Caco-2 (cell line): ENCODE measurements at regions not wholly inside any gene's neighbourhood (a gene's known extent, or its start where the extent isn't known, plus 50 kb on each side); places are given as distances from the start of the nearest gene placed in this dataset.

Experiments
- BruUV-seq: library from RNA; stranded (reverse); fragments of 400-500 nt; replicated peaks from 2 replicates; lab custom pipeline; 2021; lab: Mats Ljungman, UMichigan
- CTCF ChIA-PET: fragments of 300-600 bp; sonication (Branson Sonifier 250); formaldehyde crosslinking; loops from one replicate; lab custom pipeline; 2022; ENCODE audit warnings: antibody characterized with exemption; lab: Charles Lee
- POLR2A ChIA-PET: fragments of 300-600 bp; sonication (Branson Sonifier 250); formaldehyde crosslinking; loops from one replicate; lab custom pipeline; 2022; ENCODE audit warnings: antibody characterized with exemption; lab: Charles Lee
- DNase-seq, 2 experiments: peaks; one replicate each; pipeline versions ENCODE4 v3.0.0 to v3.0.0-alpha.2; 2020 to 2022
- H3K27me3 ChIP-seq: replicated peaks from 2 replicates; pipeline ENCODE4 v1.6.0; 2011; ENCODE audit warnings: low read length; ENCODE audit not compliant: control insufficient read depth, insufficient read depth
- H3K36me3 ChIP-seq: 2 replicates; pipeline ENCODE4 v1.5.1; 2011; ENCODE audit warnings: low read length; ENCODE audit not compliant: control insufficient read depth, insufficient read depth
- H3K4me1 ChIP-seq: fragments of 250-450 bp; sonication (Bioruptor Pico); 2 replicates; pipeline ENCODE4 v1.5.1; 2020; ENCODE audit warnings: mild to moderate bottlenecking
- H3K4me3 ChIP-seq: 2 replicates; pipeline ENCODE4 v1.5.1; 2011; ENCODE audit warnings: low read depth, mild to moderate bottlenecking, control low read depth, low read length
- H3K9me3 ChIP-seq: fragments of 250-450 bp; sonication (Bioruptor Pico); 2 replicates; pipeline ENCODE4 v1.5.1; 2020; ENCODE audit warnings: mild to moderate bottlenecking, moderate library complexity
- H3K27ac Mint-ChIP-seq: one replicate; pipeline ENCODE4 v1.8.0; 2022; ENCODE audit warnings: mixed read lengths; ENCODE audit not compliant: unreplicated experiment
- H3K27me3 Mint-ChIP-seq: one replicate; pipeline ENCODE4 v1.8.0; 2022; ENCODE audit warnings: mixed read lengths; ENCODE audit not compliant: insufficient read depth, unreplicated experiment
- H3K36me3 Mint-ChIP-seq: one replicate; pipeline ENCODE4 v1.8.0; 2022; ENCODE audit warnings: mild to moderate bottlenecking, mixed read lengths; ENCODE audit not compliant: insufficient read depth, unreplicated experiment
- H3K4me1 Mint-ChIP-seq: one replicate; pipeline ENCODE4 v1.8.0; 2022; ENCODE audit warnings: low read depth, mixed read lengths; ENCODE audit not compliant: unreplicated experiment
- H3K4me3 Mint-ChIP-seq: one replicate; pipeline ENCODE4 v1.8.0; 2022; ENCODE audit warnings: mild to moderate bottlenecking, moderate library complexity, mixed read lengths; ENCODE audit not compliant: unreplicated experiment
- H3K9me3 Mint-ChIP-seq: one replicate; pipeline ENCODE4 v1.8.0; 2022; ENCODE audit warnings: mixed read lengths; ENCODE audit not compliant: unreplicated experiment
- CTCF ChIP-seq, 2 experiments: fragments of 200-600 bp in 1 of 2; IDR thresholded peaks; 1 replicate in 1 of 2; 2 replicates in 1 of 2; pipeline versions ENCODE4 v1.5.1 to v1.8.0; 2011 to 2022; ENCODE audit warnings: antibody characterized with exemption in 1 of 2, control low read depth in 1 of 2, inconsistent platforms in 1 of 2, low read depth in 1 of 2, low read length in 1 of 2, mild to moderate bottlenecking in 1 of 2, moderate library complexity in 1 of 2; ENCODE audit not compliant: insufficient read depth in 1 of 2, severe bottlenecking in 1 of 2, unreplicated experiment in 1 of 2
- intact Hi-C: fragments of 100-400 bp; cut with micrococcal nuclease; formaldehyde crosslinking; loops from one replicate; pipeline ENCODE4 v1.10.0; 2022; ENCODE audit not compliant: unreplicated experiment

DNA sequence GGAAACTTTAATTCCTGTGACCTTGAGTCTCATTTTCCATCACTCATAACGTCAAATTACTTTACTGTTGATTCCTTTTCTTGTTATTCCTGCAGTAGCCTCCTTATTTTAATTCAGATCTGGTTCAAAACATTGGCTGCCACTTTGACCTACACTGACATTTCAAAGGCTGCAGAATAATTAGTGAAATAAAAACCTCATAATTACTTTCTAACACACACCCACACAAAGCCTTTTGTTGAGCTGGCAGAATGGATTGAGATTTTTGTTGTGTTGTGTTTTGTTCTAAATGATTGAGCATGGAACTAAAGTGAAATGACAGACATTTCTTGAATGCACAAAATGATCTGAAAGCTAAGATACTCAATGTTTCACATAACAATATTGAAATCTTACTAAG, 507.5 kb upstream of the STXBP6 start:
- H3K9me3 Mint-ChIP-seq, result no peaks in the 10 kb centered on the region
- POLR2A ChIA-PET, result no interaction called here
- CTCF ChIA-PET, result no interaction called here

GRCh38 chr14:25552826-25553225, 502.9 kb upstream of the STXBP6 start:
- no TSS peak for BruUV-seq
- intact Hi-C loops, result no loop called here
- no peak for TF ChIP-seq CTCF (IDR thresholded peaks at IDR 0.05; ENCODE audit: insufficient read depth in 1 of 2, low read depth in 1 of 2, low read length in 1 of 2, severe bottlenecking in 1 of 2, unreplicated experiment in 1 of 2)
- no peaks in the 10 kb centered on the region for H3K27me3 ChIP-seq
- no peaks in the 10 kb centered on the region for H3K4me1 ChIP-seq
- H3K4me3 ChIP-seq, result no peak overlapping the region
- no peaks in the 10 kb centered on the region for H3K36me3 ChIP-seq
- POLR2A ChIA-PET, result no interaction called here
- CTCF ChIA-PET, result no interaction called here
- Mint-ChIP-seq H3K27me3 (peaks cover 9% of the 10 kb centered on the region), H3K36me3 (no peaks in the 10 kb centered on the region), H3K4me1 (no peaks in the 10 kb centered on the region), H3K4me3 (no peak overlapping the region), H3K9me3 (no peaks in the 10 kb centered on the region), H3K27ac (no peak overlapping the region)
- DNase-seq, result no peak
- no peaks in the 10 kb centered on the region for H3K9me3 ChIP-seq

More for the DNA sequence above, 507.5 kb upstream of the STXBP6 start:
- Mint-ChIP-seq H3K27ac (no peak overlapping the region), H3K36me3 (no peaks in the 10 kb centered on the region), H3K27me3 (peaks cover 3% of the 10 kb centered on the region), H3K4me3 (no peak overlapping the region), H3K4me1 (no peaks in the 10 kb centered on the region)
- Histone ChIP-seq H3K36me3 (no peaks in the 10 kb centered on the region), H3K4me1 (no peaks in the 10 kb centered on the region), H3K4me3 (no peak overlapping the region), H3K9me3 (no peaks in the 10 kb centered on the region), H3K27me3 (no peaks in the 10 kb centered on the region)
- DNase-seq, result no peak
- BruUV-seq, result no TSS peak
- intact Hi-C loops, result no loop called here
- no peak for TF ChIP-seq CTCF (IDR thresholded peaks at IDR 0.05; ENCODE audit: insufficient read depth in 1 of 2, low read depth in 1 of 2, low read length in 1 of 2, severe bottlenecking in 1 of 2, unreplicated experiment in 1 of 2)

DNA sequence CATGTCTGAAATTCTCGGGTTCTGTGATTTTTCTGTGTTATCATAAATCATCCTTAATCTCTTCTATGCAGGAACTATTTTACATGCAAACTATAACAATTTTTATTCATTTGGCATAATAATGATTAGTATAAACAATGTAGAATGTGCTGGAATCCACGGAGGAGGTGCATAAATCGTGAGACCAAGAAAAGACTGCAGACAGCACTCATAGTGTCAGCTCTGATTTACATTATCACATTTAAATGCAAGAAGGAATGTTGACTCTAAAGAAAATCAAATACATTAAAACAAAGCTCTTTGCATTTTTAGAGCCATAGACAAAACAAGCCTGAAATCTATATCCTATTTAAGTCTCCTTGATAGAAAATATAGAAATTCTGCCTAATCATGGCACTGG, 501.7 kb upstream of the STXBP6 start:
- ChIA-PET CTCF (no interaction called here), POLR2A (no interaction called here)
- no peaks in the 10 kb centered on the region for H3K9me3 ChIP-seq
- no peaks in the 10 kb centered on the region for H3K9me3 Mint-ChIP-seq
- intact Hi-C loops, result no loop called here
- no peak for TF ChIP-seq CTCF (IDR thresholded peaks at IDR 0.05; ENCODE audit: insufficient read depth in 1 of 2, low read depth in 1 of 2, low read length in 1 of 2, severe bottlenecking in 1 of 2, unreplicated experiment in 1 of 2)
- H3K27me3 Mint-ChIP-seq, result peaks cover 9% of the 10 kb centered on the region
- H3K4me1 ChIP-seq, result no peaks in the 10 kb centered on the region
- DNase-seq, result no peak
- H3K4me1 Mint-ChIP-seq, result no peaks in the 10 kb centered on the region
- no peak overlapping the region for H3K27ac Mint-ChIP-seq
- no peaks in the 10 kb centered on the region for H3K27me3 ChIP-seq
- H3K36me3 ChIP-seq, result no peaks in the 10 kb centered on the region
- no peak overlapping the region for H3K4me3 ChIP-seq
- no peaks in the 10 kb centered on the region for H3K36me3 Mint-ChIP-seq
- H3K4me3 Mint-ChIP-seq, result no peak overlapping the region
- no TSS peak for BruUV-seq
